Gastroesophageal sphincter (tissue), 3 donors: ENCODE measurements at regions not wholly inside any gene's neighbourhood (a gene's known extent, or its start where the extent isn't known, plus 50 kb on each side); places are given as distances from the start of the nearest gene placed in this dataset.

ENCODE experiments used
- POLR2A ChIP-seq, 2 donors: fragments of 450-650 bp; IDR thresholded peaks; one replicate each; pipeline ENCODE4 v1.6.1; 2017; ENCODE audit warnings: antibody characterized with exemption in 2 of 2, mild to moderate bottlenecking in 2 of 2, moderate library complexity in 1 of 2
- POLR2AphosphoS5 ChIP-seq: sonication (generic); formaldehyde crosslinking; IDR thresholded peaks from one replicate; pipeline ENCODE4 v1.6.1; 2017; ENCODE audit warnings: antibody characterized with exemption
- TF ChIP-seq, protein P1 (sequence below), 4 experiments: fragments of 200-600 bp in 2 of 4; fragments of 450-650 bp in 2 of 4; sonication (generic) in 1 of 4; IDR thresholded peaks; one replicate each; pipeline ENCODE4 v1.5.1; 2017 to 2019; ENCODE audit warnings: antibody characterized with exemption in 4 of 4, mild to moderate bottlenecking in 2 of 4, moderate library complexity in 2 of 4

- TF ChIP-seq POLR2A (IDR thresholded peaks at IDR 0.05) (no peak), POLR2AphosphoS5 (no peak)
- TF ChIP-seq, protein P1, sequence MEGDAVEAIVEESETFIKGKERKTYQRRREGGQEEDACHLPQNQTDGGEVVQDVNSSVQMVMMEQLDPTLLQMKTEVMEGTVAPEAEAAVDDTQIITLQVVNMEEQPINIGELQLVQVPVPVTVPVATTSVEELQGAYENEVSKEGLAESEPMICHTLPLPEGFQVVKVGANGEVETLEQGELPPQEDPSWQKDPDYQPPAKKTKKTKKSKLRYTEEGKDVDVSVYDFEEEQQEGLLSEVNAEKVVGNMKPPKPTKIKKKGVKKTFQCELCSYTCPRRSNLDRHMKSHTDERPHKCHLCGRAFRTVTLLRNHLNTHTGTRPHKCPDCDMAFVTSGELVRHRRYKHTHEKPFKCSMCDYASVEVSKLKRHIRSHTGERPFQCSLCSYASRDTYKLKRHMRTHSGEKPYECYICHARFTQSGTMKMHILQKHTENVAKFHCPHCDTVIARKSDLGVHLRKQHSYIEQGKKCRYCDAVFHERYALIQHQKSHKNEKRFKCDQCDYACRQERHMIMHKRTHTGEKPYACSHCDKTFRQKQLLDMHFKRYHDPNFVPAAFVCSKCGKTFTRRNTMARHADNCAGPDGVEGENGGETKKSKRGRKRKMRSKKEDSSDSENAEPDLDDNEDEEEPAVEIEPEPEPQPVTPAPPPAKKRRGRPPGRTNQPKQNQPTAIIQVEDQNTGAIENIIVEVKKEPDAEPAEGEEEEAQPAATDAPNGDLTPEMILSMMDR (IDR thresholded peaks at IDR 0.05) = no peak
Measured at GRCh38 chr2:83470928-83471327, 988.2 kb downstream of the SUCLG1 start.
